HG02973 (cell line): ENCODE measurements at regions not wholly inside any gene's neighbourhood (a gene's known extent, or its start where the extent isn't known, plus 50 kb on each side); places are given as distances from the start of the nearest gene placed in this dataset.

Source experiments
- ATAC-seq: cut with Tn5 transposase; IDR thresholded peaks from one replicate; pipeline ENCODE4 v1.9.1; 2021; ENCODE audit warnings: moderate library complexity; ENCODE audit not compliant: unreplicated experiment

DNA sequence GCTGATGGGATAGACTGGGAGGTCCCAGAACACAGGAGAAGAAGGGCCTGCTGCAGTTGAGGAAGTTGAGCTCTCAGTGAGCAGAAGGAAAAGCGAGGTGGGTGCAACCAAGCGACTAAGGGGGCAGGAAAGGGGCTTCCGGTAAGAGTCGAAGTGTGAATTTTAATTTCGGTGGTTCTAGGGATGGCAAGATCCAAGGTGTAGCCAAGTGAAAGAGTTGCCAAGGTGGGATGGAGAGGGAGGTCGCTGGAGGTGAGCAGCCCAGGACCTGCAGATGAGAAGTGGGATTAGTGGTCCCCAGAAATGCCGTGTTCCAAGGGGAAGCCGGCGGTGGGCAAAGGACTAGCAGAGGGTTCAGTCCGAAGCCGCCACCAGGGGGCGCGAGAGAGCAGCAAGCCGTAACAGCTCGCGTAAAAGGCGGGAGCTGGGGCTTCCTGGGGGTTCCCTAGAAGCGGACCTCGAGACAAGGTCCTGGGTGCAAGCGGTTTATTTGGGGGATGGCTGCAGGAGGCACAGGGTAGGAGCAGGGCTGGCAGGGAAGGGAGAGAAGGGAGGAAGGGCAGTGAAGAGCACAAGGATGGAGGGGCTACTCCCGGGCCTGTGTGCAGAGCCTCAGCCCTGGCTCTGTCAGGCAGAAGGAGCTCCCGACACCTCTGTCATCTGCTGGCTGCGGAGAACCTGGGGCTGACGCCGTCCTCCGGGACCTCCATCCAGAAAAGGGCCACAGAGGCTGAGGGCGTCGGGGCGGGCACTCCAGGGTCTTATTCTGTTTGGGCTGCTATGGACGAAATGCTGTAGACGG, 103.6 kb downstream of the PAX1 start:
- no peak for ATAC-seq

DNA sequence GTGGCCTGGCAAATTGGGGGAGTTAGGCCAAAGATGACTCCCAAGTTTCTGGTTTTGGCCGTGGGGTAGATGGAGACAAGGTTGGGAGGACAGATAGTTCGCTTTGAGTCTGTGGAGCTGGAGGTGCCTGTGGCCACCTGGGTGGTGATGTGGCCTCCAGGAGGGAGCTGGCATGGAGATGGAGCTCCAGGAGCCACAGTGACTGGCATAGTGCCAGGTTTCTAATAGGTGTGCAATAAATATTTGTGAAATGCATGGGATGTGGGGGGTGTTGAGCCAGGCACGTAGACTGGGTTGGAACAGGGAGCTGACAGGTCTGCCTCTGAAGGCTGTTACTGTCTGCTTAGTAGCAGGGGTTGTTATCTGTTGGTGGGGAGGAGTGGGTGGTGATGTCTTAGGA, 102.7 kb downstream of the PAX1 start:
- ATAC-seq = no peak

DNA sequence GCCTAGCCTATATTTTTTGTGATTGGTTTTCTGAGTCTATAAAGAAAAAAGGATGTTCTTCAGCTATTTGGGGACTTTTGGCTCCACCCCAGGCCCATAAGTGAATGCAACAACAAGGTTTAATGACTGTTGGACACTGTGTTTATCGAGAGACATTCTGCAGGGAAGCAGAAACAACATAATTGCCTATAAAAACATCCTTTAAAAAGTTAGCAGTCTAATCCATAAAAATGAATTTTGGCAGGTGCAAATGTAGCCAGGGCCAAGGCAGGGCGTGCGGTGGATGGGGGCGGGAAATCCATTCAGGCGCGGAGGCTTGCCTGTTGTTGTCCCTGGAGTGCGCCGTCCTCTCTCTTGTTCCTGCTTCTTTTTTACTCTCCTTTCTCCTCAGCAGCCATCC, 99.3 kb downstream of the PAX1 start:
- ATAC-seq = no peak

DNA sequence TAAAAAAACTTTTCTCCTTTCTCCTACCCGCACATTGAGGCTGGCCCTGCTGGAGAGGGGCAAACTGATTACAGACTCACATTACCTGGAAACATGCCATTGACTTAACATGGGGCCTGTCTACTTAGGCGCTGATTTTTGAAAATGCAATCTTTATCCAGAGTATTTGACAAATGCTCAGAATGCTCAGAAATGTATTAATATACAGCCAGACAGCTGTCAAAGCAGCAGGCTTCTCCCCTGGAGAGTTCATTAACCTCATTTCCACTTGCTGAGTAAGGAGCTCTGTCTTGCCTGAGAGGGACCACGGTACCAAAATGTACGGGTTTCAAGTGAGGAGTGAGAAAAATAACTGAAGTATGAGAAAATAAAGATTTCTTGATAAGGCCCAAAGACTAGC, 95.7 kb downstream of the PAX1 start:
- no peak for ATAC-seq

DNA sequence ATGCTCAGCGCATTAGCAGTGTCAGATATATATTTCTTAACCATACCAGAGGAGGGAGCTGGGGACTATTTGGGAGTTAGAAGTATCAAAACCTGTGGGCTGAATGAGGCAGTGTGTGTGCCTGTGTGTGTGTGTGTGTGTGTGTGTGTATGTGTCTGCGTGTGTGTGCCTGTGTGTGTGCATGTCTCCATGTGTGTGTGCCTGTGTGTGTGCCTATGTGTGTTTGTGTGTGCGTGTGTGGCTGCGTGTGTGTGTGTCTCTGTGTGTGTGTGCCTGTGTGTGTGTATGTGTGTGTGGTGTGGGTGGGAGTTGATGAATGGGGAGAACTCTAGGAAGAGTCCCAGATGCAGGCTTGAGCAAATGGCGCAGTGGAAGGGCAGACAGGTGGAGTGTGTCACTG, 92.9 kb downstream of the PAX1 start:
- ATAC-seq = no peak

DNA sequence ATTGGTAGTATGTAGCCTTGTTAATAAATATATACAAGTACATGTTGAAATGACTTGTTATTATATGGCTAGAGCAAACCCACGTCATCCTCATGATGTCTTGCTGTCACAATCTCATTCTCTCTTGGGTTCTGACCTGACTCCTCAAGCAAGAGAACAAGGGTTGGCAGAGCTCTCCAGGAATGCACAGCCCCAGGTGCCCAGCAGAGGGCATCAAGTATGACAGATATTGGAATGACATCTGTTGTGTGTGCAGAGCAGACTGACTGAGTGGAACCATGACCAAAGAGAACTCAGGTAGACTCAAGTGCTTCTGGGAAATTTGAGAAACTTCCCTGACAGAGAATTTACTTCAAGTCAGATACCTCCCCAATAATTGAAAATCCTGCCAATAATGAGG, 90.6 kb downstream of the PAX1 start:
- ATAC-seq = no peak

DNA sequence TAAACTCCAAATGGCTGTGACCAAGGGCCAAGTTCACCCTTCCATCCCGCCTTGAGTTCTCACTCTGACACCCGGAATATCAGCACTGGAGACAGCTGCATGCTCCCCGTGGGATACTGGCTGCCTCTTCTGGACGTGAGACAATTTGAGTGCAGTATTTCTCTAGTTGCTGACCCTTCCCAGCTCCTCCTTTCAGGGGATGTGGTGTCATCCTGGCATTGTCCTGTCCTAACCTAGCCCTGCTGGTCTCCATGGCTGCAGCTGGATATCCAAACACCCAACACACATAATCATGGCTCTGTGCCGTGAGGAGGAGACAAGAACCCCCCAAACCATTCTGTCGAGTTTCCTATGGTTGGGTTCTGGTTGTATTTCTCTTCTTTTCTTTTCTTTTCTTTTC, 82.6 kb downstream of the PAX1 start:
- ATAC-seq = no peak

DNA sequence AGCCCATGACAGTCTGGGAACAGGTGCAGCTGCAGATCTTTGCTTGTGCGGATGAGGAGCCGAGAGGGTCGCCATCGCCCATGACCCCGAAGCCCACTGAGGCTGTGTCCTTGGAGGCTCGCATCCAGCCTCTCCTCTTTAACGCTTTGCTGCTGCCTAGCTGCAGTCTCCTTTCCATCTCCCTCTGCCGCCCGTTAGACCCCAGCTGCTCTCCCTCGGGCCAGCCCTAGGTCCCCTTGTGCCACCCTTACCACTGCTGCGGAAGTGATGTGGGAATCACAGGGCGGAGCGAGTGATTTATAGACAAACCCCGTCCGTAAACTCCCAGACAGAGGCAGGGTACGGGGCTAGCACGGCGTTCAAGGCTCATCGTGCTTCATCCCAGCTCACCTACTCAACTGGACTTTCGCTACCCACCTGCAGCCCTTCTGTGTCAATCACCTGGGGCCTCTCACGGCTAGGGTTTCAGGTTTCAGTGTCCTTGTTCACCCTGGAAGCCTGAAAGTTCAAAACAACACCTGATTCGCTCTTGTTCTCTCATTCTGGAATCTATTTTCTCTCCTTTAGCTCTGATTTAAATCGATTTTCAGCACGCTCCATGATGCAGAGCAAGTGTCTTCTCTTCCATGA, 76.1 kb downstream of the PAX1 start:
- ATAC-seq = no peak

DNA sequence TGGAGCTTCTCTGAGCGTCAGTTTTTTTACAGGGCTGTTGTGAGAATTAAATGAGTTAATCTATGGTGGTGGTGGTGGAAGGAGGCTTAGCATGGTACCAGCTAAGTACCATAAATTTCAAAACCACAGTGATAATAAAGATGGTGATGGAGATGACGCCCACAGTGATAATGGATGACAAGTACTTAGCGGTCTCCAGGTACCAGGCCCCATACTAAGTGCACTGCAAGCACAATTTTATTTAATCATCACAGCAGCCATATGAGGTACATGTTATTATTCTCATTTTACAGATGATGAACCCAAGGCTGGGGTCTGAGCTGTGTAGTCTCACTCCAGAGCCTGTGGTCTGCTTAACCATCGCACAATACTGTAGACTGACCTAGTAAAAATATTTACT, 75.1 kb downstream of the PAX1 start:
- ATAC-seq = no peak
